Ovary (tissue), 7 donors: ENCODE measurements at regions not wholly inside any gene's neighbourhood (a gene's known extent, or its start where the extent isn't known, plus 50 kb on each side); places are given as distances from the start of the nearest gene placed in this dataset.

Experiments
- DNase-seq, 5 donors: peaks; one replicate each; pipeline ENCODE4 v3.0.0-alpha.2; 2019 to 2020
- H3K27ac ChIP-seq, 2 donors: fragments of 200-600 bp; one replicate each; pipeline versions ENCODE4 v1.5.1 to v1.8.0; 2019 to 2022
- H3K27me3 ChIP-seq: fragments of 200-600 bp; one replicate; pipeline ENCODE4 v1.8.0; 2022
- H3K36me3 ChIP-seq: fragments of 200-600 bp; sonication (generic); one replicate; pipeline ENCODE4 v1.5.1; 2019
- H3K4me1 ChIP-seq: one replicate; pipeline ENCODE4 v1.8.1; 2013; ENCODE audit warnings: mild to moderate bottlenecking, moderate library complexity; ENCODE audit not compliant: insufficient read depth
- H3K4me3 ChIP-seq: fragments of 200-600 bp; sonication (generic); one replicate; pipeline ENCODE4 v1.5.1; 2017
- H3K9me3 ChIP-seq, 2 donors: fragments of 200-600 bp in 1 of 2; sonication (generic) in 1 of 2; one replicate each; pipeline versions ENCODE4 v1.5.1 to v1.8.1; 2013 to 2019; ENCODE audit warnings: mild to moderate bottlenecking in 1 of 2, moderate library complexity in 1 of 2
- EP300 ChIP-seq: sonication (generic); formaldehyde crosslinking; IDR thresholded peaks from one replicate; pipeline ENCODE4 v1.6.1; 2017; ENCODE audit warnings: antibody characterized with exemption
- POLR2A ChIP-seq: fragments of 450-650 bp; IDR thresholded peaks from one replicate; pipeline ENCODE4 v1.6.1; 2017; ENCODE audit warnings: antibody characterized with exemption, mild to moderate bottlenecking, moderate library complexity
- WGBS, 3 donors: extraction: QIAGEN DNeasy Blood & Tissue Kit in 1 of 3; methylation state at CpG; one replicate each; pipeline versions ENCODE4 v1.1.5 to v1.1.7; 2013 to 2017; 5-methylcytosine and 5-hydroxymethylcytosine counted together
- intact Hi-C, 4 donors: fragments of 100-400 bp; cut with DNase I; formaldehyde crosslinking; loops; one replicate each; pipeline versions ENCODE4 v1.11.0 to v1.15.1; 2022 to 2023
- TF ChIP-seq, protein P1 (sequence below), 3 donors: fragments of 450-650 bp in 2 of 3; fragments of 200-600 bp in 1 of 3; IDR thresholded peaks; one replicate each; pipeline versions ENCODE4 v1.5.1 to v1.8.0; 2016 to 2022; ENCODE audit warnings: antibody characterized with exemption in 3 of 3, mild to moderate bottlenecking in 1 of 3
- donor health status: DM: no; HTN: no; CAD: no; lungs with moderate emphysema.
- donor health status: DM: no; HTN: no; CAD: no.
- donor health status: Bipolar disorder and iron deficiency.
- donor health status: DM: no; HTN: no; CAD: no.
- donor health status: DM: yes; HTN: yes; CAD: no.

DNA sequence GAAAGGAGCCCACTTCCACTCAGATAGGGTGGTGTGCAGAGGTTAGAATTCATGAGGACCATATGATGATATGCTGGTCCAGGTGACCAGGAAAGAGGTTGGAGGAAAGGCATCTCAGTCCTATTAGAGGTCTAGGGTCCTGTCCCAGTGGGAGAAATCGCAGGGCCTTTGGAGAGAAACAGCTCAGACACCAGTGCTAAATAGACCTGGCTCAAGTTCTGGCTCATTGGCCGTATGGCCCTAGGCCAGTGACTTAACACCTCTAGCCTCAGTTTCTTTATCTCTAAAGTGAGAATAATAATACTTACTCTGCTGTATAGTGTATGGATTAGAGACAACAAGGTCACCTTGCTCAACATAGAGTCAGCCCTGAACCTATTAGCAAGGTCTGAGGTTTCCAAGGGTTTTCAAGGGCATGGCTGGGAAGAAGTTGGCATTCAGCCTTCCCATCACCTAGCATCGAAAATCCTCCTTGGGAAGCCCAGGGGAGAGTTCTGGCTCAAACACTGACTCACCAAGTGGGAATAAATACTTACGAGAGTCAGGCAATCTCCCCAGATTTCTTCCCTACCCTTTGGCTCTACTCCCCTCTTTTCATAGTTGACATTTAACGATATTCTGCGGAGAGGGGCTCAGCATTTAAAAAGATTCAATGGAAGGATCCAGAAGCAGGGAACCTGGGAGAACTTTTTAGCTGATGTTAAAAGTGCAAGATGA is 473.1 kb upstream of the PODXL start:
- Histone ChIP-seq H3K27me3 (no peaks in the 10 kb centered on the region), H3K4me3 (no peak overlapping the region), H3K9me3 (no peaks in the 10 kb centered on the region), H3K4me1 (peaks cover 2% of the 10 kb centered on the region), H3K36me3 (no peaks in the 10 kb centered on the region), H3K27ac (no peak overlapping the region)
- TF ChIP-seq, protein P1, sequence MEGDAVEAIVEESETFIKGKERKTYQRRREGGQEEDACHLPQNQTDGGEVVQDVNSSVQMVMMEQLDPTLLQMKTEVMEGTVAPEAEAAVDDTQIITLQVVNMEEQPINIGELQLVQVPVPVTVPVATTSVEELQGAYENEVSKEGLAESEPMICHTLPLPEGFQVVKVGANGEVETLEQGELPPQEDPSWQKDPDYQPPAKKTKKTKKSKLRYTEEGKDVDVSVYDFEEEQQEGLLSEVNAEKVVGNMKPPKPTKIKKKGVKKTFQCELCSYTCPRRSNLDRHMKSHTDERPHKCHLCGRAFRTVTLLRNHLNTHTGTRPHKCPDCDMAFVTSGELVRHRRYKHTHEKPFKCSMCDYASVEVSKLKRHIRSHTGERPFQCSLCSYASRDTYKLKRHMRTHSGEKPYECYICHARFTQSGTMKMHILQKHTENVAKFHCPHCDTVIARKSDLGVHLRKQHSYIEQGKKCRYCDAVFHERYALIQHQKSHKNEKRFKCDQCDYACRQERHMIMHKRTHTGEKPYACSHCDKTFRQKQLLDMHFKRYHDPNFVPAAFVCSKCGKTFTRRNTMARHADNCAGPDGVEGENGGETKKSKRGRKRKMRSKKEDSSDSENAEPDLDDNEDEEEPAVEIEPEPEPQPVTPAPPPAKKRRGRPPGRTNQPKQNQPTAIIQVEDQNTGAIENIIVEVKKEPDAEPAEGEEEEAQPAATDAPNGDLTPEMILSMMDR (IDR thresholded peaks at IDR 0.05) = no peak
- TF ChIP-seq EP300 (no peak), POLR2A (no peak)
- intact Hi-C loops = no loop called here
- 23 to 32% (median 27%) methylated on average over 6 of the region's 6 CpGs for WGBS, 3 donors
- DNase-seq = no peak

DNA sequence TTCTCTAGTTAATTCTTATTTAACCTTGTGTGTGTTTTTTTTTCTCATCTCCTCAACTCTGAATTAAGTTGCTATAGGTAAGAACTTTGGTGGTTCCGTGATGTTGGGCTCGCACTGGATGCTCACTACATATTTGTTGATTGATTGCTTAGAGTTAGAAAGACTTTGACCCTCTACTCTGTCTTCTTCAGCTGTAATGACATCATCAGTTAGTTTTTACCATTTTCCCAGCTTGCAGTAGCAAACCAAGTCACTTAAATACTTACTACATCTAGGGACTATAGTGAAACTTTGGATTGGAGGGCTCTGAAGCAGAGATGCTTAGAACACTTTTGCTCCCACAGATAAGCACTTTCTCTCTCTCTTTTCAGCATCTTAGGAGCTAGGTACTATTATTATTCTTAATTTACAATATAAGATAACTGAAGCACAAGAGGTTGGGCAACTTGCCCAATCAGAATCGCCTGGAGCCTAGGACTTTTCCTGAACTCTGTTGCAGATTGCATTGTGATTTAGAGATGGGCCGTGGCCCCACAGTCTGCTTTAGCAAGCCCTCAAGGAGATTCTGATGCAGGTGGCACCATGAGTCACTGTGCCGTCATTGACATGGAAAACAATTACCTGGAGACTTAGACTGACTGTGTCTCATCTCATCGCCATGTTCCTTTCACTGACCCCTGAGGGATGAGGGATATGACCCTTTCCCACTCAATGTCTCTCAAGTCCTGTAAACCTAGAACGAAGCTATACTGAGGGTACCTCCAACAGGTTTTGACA is 471.9 kb upstream of the PODXL start:
- Histone ChIP-seq H3K36me3 (no peaks in the 10 kb centered on the region), H3K4me3 (no peak overlapping the region), H3K4me1 (peaks cover 2% of the 10 kb centered on the region), H3K27me3 (no peaks in the 10 kb centered on the region), H3K27ac (no peak overlapping the region), H3K9me3 (no peaks in the 10 kb centered on the region)
- no peak for DNase-seq
- WGBS, 3 donors = 83 to 86% (median 84%) methylated on average over 7 of the region's 7 CpGs
- intact Hi-C loops = no loop called here
- TF ChIP-seq EP300 = no peak
- TF ChIP-seq, protein P1 (IDR thresholded peaks at IDR 0.05) = no peak
- TF ChIP-seq POLR2A = no peak

DNA sequence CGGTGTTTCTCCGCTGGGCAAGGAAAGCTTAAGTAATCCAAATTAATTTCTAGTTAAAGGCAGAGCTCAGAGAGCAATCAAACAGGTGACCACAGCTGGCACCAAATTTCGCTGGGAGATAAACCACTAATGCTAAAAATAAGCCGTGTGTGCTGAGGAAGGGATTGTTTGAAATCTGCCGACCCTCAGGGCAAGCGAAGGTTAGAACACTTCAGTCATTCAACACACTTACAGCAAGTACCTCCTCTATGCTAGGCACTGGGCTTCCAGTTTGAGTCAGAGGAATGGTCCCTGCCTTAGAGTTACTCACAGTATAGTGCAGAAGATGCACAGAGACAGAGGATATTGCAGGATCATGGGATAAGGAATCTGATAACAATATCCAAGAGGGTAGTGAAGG is 467.9 kb upstream of the PODXL start:
- no peaks in the 10 kb centered on the region for H3K9me3 ChIP-seq
- TF ChIP-seq, protein P1 (IDR thresholded peaks at IDR 0.05) = no peak
- TF ChIP-seq POLR2A (no peak), EP300 (no peak)
- DNase-seq = no peak
- H3K36me3 ChIP-seq = no peaks in the 10 kb centered on the region
- intact Hi-C loops = no loop called here
- no peak overlapping the region for H3K27ac ChIP-seq
- WGBS, 3 donors = 23 to 44% (median 24%) methylated on average over 6 of the region's 6 CpGs
- no peaks in the 10 kb centered on the region for H3K4me1 ChIP-seq
- H3K27me3 ChIP-seq = no peaks in the 10 kb centered on the region
- no peak overlapping the region for H3K4me3 ChIP-seq

DNA sequence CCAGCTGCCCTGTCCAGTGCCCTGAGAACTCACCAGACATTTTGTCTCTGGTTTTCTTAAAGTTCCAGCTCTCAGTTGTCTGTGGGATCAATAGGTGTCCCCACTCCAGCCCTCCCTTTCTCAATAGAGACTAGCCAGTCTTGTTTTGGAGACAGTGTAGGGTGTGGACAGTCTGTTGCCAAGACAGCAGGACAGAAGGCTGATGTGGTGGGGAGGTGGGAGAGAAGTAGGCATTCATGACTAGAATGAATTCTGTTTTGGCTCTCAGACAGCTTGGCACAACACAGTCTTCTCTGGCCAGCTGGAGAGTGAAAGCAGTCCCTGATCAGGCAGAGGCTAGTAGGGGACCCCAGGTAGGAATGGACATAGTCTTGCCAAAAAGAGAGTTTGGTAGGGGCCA is 467.0 kb upstream of the PODXL start:
- Histone ChIP-seq H3K27me3 (no peaks in the 10 kb centered on the region), H3K36me3 (no peaks in the 10 kb centered on the region), H3K9me3 (no peaks in the 10 kb centered on the region), H3K4me3 (no peak overlapping the region), H3K27ac (no peak overlapping the region), H3K4me1 (no peaks in the 10 kb centered on the region)
- intact Hi-C loops = no loop called here
- TF ChIP-seq, protein P1 (IDR thresholded peaks at IDR 0.05) = no peak
- no peak for TF ChIP-seq EP300
- no peak for DNase-seq
